ENCODE measurements at regions not wholly inside any gene's neighbourhood (a gene's known extent, or its start where the extent isn't known, plus 50 kb on each side); places are given as distances from the start of the nearest gene placed in this dataset.

GRCh38 chr1:114322734-114323133 lies 169.1 kb upstream of the SYT6 start:
- Histone ChIP-seq H3K27ac (ENCODE audit: extremely low read depth, low read depth, low read length) (no peak overlapping the region), H3K36me3 (ENCODE audit: control insufficient read depth in 2 of 2, insufficient read depth in 1 of 2, low read length in 2 of 2) (no peaks in the 10 kb centered on the region), H3K4me1 (ENCODE audit: control insufficient read depth, insufficient read depth, low read length) (no peaks in the 10 kb centered on the region), H3K9me3 (ENCODE audit: control insufficient read depth, insufficient read depth, low read depth, low read length) (no peaks in the 10 kb centered on the region), H3K4me3 (ENCODE audit: low read depth, low read length) (no peak overlapping the region)
- ChIA-PET POLR2A (no interaction called here), CTCF (no interaction called here)
- TF ChIP-seq ZBTB7A (tag by site-specific recombination; IDR thresholded peaks at IDR 0.05; ENCODE audit: low read depth) (no peak), ZNF175 (tag by site-specific recombination; IDR thresholded peaks at IDR 0.05) (no peak), ZNF2 (tag by site-specific recombination; IDR thresholded peaks at IDR 0.05) (no peak), HOXD13 (CRISPR knock-in tag; IDR thresholded peaks at IDR 0.05; ENCODE audit: borderline replicate concordance) (no peak), ZNF362 (tag by site-specific recombination; IDR thresholded peaks at IDR 0.05) (no peak), ZNF341 (tag by site-specific recombination; IDR thresholded peaks at IDR 0.05; ENCODE audit: low read depth) (no peak), HOXA7 (CRISPR knock-in tag; IDR thresholded peaks at IDR 0.05; ENCODE audit: borderline replicate concordance) (no peak), ZNF571 (tag by site-specific recombination; IDR thresholded peaks at IDR 0.05) (no peak), ZNF184 (tag by site-specific recombination; IDR thresholded peaks at IDR 0.05) (no peak), ZNF157 (tag by site-specific recombination; IDR thresholded peaks at IDR 0.05) (no peak), ZNF785 (tag by site-specific recombination; IDR thresholded peaks at IDR 0.05) (no peak), ZNF223 (tag by site-specific recombination; IDR thresholded peaks at IDR 0.05) (no peak), MEIS1 (CRISPR knock-in tag; IDR thresholded peaks at IDR 0.05; ENCODE audit: borderline replicate concordance) (no peak), ZSCAN23 (tag by site-specific recombination; IDR thresholded peaks at IDR 0.05) (no peak), BCL11B (tag by site-specific recombination; IDR thresholded peaks at IDR 0.05; ENCODE audit: low read depth) (no peak), ZNF48 (tag by site-specific recombination; IDR thresholded peaks at IDR 0.05) (no peak)
- TF ChIP-seq, protein P1, sequence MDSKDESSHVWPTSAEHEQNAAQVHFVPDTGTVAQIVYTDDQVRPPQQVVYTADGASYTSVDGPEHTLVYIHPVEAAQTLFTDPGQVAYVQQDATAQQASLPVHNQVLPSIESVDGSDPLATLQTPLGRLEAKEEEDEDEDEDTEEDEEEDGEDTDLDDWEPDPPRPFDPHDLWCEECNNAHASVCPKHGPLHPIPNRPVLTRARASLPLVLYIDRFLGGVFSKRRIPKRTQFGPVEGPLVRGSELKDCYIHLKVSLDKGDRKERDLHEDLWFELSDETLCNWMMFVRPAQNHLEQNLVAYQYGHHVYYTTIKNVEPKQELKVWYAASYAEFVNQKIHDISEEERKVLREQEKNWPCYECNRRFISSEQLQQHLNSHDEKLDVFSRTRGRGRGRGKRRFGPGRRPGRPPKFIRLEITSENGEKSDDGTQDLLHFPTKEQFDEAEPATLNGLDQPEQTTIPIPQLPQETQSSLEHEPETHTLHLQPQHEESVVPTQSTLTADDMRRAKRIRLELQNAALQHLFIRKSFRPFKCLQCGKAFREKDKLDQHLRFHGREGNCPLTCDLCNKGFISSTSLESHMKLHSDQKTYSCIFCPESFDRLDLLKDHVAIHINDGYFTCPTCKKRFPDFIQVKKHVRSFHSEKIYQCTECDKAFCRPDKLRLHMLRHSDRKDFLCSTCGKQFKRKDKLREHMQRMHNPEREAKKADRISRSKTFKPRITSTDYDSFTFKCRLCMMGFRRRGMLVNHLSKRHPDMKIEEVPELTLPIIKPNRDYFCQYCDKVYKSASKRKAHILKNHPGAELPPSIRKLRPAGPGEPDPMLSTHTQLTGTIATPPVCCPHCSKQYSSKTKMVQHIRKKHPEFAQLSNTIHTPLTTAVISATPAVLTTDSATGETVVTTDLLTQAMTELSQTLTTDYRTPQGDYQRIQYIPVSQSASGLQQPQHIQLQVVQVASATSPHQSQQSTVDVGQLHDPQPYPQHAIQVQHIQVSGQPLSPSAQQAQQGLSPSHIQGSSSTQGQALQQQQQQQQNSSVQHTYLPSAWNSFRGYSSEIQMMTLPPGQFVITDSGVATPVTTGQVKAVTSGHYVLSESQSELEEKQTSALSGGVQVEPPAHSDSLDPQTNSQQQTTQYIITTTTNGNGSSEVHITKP (tag by site-specific recombination; IDR thresholded peaks at IDR 0.05), result no peak
- TF ChIP-seq, protein P2, sequence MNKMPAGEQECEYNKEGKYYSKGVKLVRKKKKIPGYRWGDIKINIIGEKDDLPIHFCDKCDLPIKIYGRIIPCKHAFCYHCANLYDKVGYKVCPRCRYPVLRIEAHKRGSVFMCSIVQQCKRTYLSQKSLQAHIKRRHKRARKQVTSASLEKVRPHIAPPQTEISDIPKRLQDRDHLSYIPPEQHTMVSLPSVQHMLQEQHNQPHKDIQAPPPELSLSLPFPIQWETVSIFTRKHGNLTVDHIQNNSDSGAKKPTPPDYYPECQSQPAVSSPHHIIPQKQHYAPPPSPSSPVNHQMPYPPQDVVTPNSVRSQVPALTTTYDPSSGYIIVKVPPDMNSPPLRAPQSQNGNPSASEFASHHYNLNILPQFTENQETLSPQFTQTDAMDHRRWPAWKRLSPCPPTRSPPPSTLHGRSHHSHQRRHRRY (tag by site-specific recombination; IDR thresholded peaks at IDR 0.05), result no peak

DNA sequence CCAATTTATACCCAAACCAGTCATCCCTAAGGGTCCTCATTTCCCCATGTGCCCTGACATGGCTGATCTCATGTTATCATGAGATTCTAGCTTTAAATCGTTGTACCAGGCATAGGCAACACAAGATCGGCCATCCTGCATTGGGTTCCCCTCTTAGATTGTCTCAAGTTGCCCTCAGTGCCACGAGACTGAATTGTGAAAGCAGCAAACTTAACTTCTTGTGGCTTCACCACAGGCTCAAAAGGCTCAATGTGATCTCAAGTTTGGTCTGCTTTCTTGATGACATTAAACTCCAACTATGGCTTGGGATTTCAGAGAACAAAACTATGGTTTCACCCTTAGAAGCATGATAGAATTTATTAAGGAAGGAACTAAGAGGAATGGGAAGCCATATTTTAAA lies 168.5 kb upstream of the SYT6 start:
- Histone ChIP-seq H3K36me3 (ENCODE audit: control insufficient read depth in 2 of 2, insufficient read depth in 1 of 2, low read length in 2 of 2) (no peaks in the 10 kb centered on the region), H3K9me3 (ENCODE audit: control insufficient read depth, insufficient read depth, low read depth, low read length) (no peaks in the 10 kb centered on the region), H3K4me1 (ENCODE audit: control insufficient read depth, insufficient read depth, low read length) (no peaks in the 10 kb centered on the region), H3K4me3 (ENCODE audit: low read depth, low read length) (no peak overlapping the region), H3K27ac (ENCODE audit: extremely low read depth, low read depth, low read length) (no peak overlapping the region)
- CTCF ChIA-PET, result no interaction called here
- POLR2A ChIA-PET, result no interaction called here
- TF ChIP-seq, protein P3, sequence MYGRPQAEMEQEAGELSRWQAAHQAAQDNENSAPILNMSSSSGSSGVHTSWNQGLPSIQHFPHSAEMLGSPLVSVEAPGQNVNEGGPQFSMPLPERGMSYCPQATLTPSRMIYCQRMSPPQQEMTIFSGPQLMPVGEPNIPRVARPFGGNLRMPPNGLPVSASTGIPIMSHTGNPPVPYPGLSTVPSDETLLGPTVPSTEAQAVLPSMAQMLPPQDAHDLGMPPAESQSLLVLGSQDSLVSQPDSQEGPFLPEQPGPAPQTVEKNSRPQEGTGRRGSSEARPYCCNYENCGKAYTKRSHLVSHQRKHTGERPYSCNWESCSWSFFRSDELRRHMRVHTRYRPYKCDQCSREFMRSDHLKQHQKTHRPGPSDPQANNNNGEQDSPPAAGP (tag by site-specific recombination; IDR thresholded peaks at IDR 0.05), result no peak
- no peak for TF ChIP-seq ZNF354C (tag by site-specific recombination; IDR thresholded peaks at IDR 0.05; ENCODE audit: borderline replicate concordance, low read depth)
- no peak for TF ChIP-seq REPIN1 (tag by site-specific recombination; IDR thresholded peaks at IDR 0.05; ENCODE audit: low read depth)
- no peak for TF ChIP-seq ZNF792 (tag by site-specific recombination; IDR thresholded peaks at IDR 0.05)
- no peak for TF ChIP-seq ATF2 (tag by site-specific recombination; IDR thresholded peaks at IDR 0.05; ENCODE audit: low read depth)
- no peak for TF ChIP-seq YY1 (tag by site-specific recombination; IDR thresholded peaks at IDR 0.05)
- TF ChIP-seq ZNF221 (tag by site-specific recombination; IDR thresholded peaks at IDR 0.05; ENCODE audit: borderline replicate concordance), result no peak
- TF ChIP-seq, protein P4, sequence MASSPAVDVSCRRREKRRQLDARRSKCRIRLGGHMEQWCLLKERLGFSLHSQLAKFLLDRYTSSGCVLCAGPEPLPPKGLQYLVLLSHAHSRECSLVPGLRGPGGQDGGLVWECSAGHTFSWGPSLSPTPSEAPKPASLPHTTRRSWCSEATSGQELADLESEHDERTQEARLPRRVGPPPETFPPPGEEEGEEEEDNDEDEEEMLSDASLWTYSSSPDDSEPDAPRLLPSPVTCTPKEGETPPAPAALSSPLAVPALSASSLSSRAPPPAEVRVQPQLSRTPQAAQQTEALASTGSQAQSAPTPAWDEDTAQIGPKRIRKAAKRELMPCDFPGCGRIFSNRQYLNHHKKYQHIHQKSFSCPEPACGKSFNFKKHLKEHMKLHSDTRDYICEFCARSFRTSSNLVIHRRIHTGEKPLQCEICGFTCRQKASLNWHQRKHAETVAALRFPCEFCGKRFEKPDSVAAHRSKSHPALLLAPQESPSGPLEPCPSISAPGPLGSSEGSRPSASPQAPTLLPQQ (tag by site-specific recombination; IDR thresholded peaks at IDR 0.05), result no peak
- no peak for TF ChIP-seq ZNF580 (tag by site-specific recombination; IDR thresholded peaks at IDR 0.05)
- TF ChIP-seq ZNF239 (tag by site-specific recombination; IDR thresholded peaks at IDR 0.05), result no peak

All from HEK293 (cell line).